Endothelial cell of umbilical vein (primary cell): ENCODE measurements at regions not wholly inside any gene's neighbourhood (a gene's known extent, or its start where the extent isn't known, plus 50 kb on each side); places are given as distances from the start of the nearest gene placed in this dataset.

ENCODE experiments used
- BruUV-seq: library from RNA; stranded (reverse); fragments of 400-500 nt; replicated peaks from 2 replicates; lab custom pipeline; 2021; lab: Mats Ljungman, UMichigan
- CTCF ChIA-PET: fragments of 300-600, 350-600 bp; sonication (Branson Sonifier 250); formaldehyde crosslinking; loops from one replicate; lab custom pipeline; 2021; ENCODE audit warnings: antibody characterized with exemption, inconsistent platforms; lab: Charles Lee
- POLR2A ChIA-PET: fragments of 300-600, 350-600 bp; sonication (Branson Sonifier 250); formaldehyde crosslinking; loops from one replicate; lab custom pipeline; 2021; ENCODE audit warnings: antibody characterized with exemption, inconsistent platforms; lab: Charles Lee
- DNase-seq: peaks from one replicate; pipeline ENCODE4 v3.0.0-alpha.2; 2011; ENCODE audit warnings: low read depth, low spot score
- FAIRE-seq: peaks from 2 replicates; lab custom pipeline; 2011; peaks lifted over from hg19 to GRCh38; lab: Jason Lieb, UNC
- H2AFZ ChIP-seq: 2 replicates; pipeline ENCODE4 v1.6.0; 2012; ENCODE audit warnings: low read depth, low read length, control low read depth, inconsistent platforms
- H3K27ac ChIP-seq: 2 replicates; pipeline ENCODE4 v1.5.1; 2011; ENCODE audit warnings: low read depth, mild to moderate bottlenecking, control low read depth, low read length, moderate library complexity; ENCODE audit not compliant: insufficient read depth
- H3K27me3 ChIP-seq, 2 experiments: 2 replicates each; pipeline versions ENCODE4 v1.6.0 to v1.6.1; 2011; ENCODE audit warnings: low read length in 2 of 2, mixed read lengths in 1 of 2; ENCODE audit not compliant: control insufficient read depth in 2 of 2, insufficient read depth in 2 of 2
- H3K36me3 ChIP-seq, 2 experiments: 2 replicates in 1 of 2; 3 replicates in 1 of 2; pipeline ENCODE4 v1.5.1; 2011; ENCODE audit warnings: low read length in 2 of 2, mild to moderate bottlenecking in 1 of 2, moderate library complexity in 1 of 2; ENCODE audit not compliant: control insufficient read depth in 2 of 2, insufficient read depth in 2 of 2; ENCODE audit errors: extremely low read depth in 1 of 2
- H3K4me1 ChIP-seq: 3 replicates; pipeline ENCODE4 v1.5.1; 2011; ENCODE audit warnings: mild to moderate bottlenecking, low read length; ENCODE audit not compliant: control insufficient read depth, insufficient read depth; ENCODE audit errors: extremely low read depth
- H3K4me2 ChIP-seq: 2 replicates; pipeline ENCODE4 v1.6.1; 2011; ENCODE audit warnings: low read length, control low read depth, mixed read lengths; ENCODE audit not compliant: insufficient read depth
- H3K4me3 ChIP-seq, 3 experiments: fragments of 200-600 bp in 1 of 3; sonication (generic), shearing (Covaris generic) in 1 of 3; replicated peaks in 1 of 3; 2 replicates each; pipeline ENCODE4 v1.5.1; 2011 to 2016; ENCODE audit warnings: control low read depth in 3 of 3, low read length in 3 of 3, mild to moderate bottlenecking in 2 of 3, inconsistent platforms in 1 of 3, low read depth in 1 of 3, moderate library complexity in 1 of 3; ENCODE audit not compliant: insufficient read depth in 1 of 3
- H3K79me2 ChIP-seq: 2 replicates; pipeline ENCODE4 v1.6.0; 2012; ENCODE audit warnings: low read length, inconsistent platforms; ENCODE audit not compliant: control insufficient read depth, insufficient read depth
- H3K9ac ChIP-seq: replicated peaks from 2 replicates; pipeline ENCODE3; 2011; ENCODE audit warnings: low read length, control low read depth; ENCODE audit not compliant: insufficient read depth; ENCODE audit errors: extremely low read depth
- H3K9me1 ChIP-seq: replicated peaks from 3 replicates; pipeline ENCODE4 v1.6.0; 2011; ENCODE audit warnings: mild to moderate bottlenecking, low read length; ENCODE audit not compliant: control insufficient read depth, insufficient read depth; ENCODE audit errors: extremely low read depth
- H3K9me3 ChIP-seq: replicated peaks from 2 replicates; pipeline ENCODE4 v1.5.1; 2012; ENCODE audit warnings: low read length, inconsistent platforms; ENCODE audit not compliant: control insufficient read depth, insufficient read depth
- H4K20me1 ChIP-seq: replicated peaks from 2 replicates; pipeline ENCODE3; 2011; ENCODE audit warnings: mild to moderate bottlenecking, low read length; ENCODE audit not compliant: control insufficient read depth, insufficient read depth; ENCODE audit errors: extremely low read depth
- CTCF ChIP-seq, 2 donors: IDR thresholded peaks; 1 replicate in 1 of 2; 2 replicates in 1 of 2; pipeline ENCODE4 v1.5.1; 2011; ENCODE audit warnings: low read length in 2 of 2, mild to moderate bottlenecking in 2 of 2, moderate library complexity in 2 of 2, control low read depth in 1 of 2, inconsistent platforms in 1 of 2, low read depth in 1 of 2; ENCODE audit not compliant: insufficient read depth in 1 of 2; ENCODE audit errors: extremely low read depth in 1 of 2
- EZH2 ChIP-seq: IDR thresholded peaks from 2 replicates; pipeline ENCODE4 v1.6.1; 2012; ENCODE audit warnings: borderline replicate concordance, low read depth, mild to moderate bottlenecking, moderate library complexity, low read length, inconsistent platforms; ENCODE audit not compliant: severe bottlenecking
- FOS ChIP-seq: IDR thresholded peaks from 2 replicates; pipeline ENCODE4 v1.6.1; 2011; ENCODE audit warnings: mild to moderate bottlenecking, low read length, moderate library complexity, borderline replicate concordance; ENCODE audit not compliant: insufficient read depth
- GATA2 ChIP-seq: IDR thresholded peaks from 2 replicates; pipeline ENCODE4 v1.7.0; 2011; ENCODE audit warnings: low read depth, mild to moderate bottlenecking, moderate library complexity, mixed read lengths, low read length; ENCODE audit not compliant: insufficient read length, insufficient read depth
- JUN ChIP-seq: IDR thresholded peaks from 2 replicates; pipeline ENCODE4 v1.6.1; 2011; ENCODE audit warnings: borderline replicate concordance, low read depth; ENCODE audit not compliant: insufficient read length, insufficient read depth
- MYC ChIP-seq: IDR thresholded peaks from one replicate; pipeline ENCODE4 v1.6.1; 2011; ENCODE audit warnings: mild to moderate bottlenecking, low read depth, low read length
- POLR2A ChIP-seq: IDR thresholded peaks from 2 replicates; pipeline ENCODE4 v1.6.1; 2012; ENCODE audit warnings: low read depth, mild to moderate bottlenecking, control low read depth, low read length
- POLR2AphosphoS5 ChIP-seq: IDR thresholded peaks from 2 replicates; pipeline ENCODE4 v1.6.1; 2012; ENCODE audit warnings: low read depth, mild to moderate bottlenecking, control low read depth, low read length, moderate library complexity; ENCODE audit not compliant: insufficient read depth
- dilution Hi-C: fragments of 300-500 bp; cut with MboI; formaldehyde crosslinking; loops from one replicate; pipeline ENCODE4 v1.15.0; 2019; ENCODE audit warnings: low sequenced_read_pairs; ENCODE audit not compliant: extremely low pct_ligation_motif_present
- intact Hi-C: fragments of 100-400 bp; cut with micrococcal nuclease; formaldehyde crosslinking; loops from one replicate; pipeline ENCODE4 v1.10.0; 2022
- TF ChIP-seq, protein P1 (sequence below): IDR thresholded peaks from 2 replicates; pipeline ENCODE4 v1.6.1; 2011; ENCODE audit not compliant: insufficient read depth, insufficient read length

GRCh38 chr2:226578879-226579278, 220.7 kb downstream of the IRS1 start:
- H4K20me1 ChIP-seq = no peaks in the 10 kb centered on the region
- no TSS peak for BruUV-seq
- no peaks in the 10 kb centered on the region for H3K9me1 ChIP-seq
- DNase-seq = no peak
- ChIA-PET CTCF (no interaction called here), POLR2A (no interaction called here)
- H3K9ac ChIP-seq = no peak overlapping the region
- intact Hi-C loops = no loop called here
- H3K79me2 ChIP-seq = no peaks in the 10 kb centered on the region
- no peaks in the 10 kb centered on the region for H3K27me3 ChIP-seq
- peaks cover 5% of the 10 kb centered on the region for H3K4me1 ChIP-seq
- H3K9me3 ChIP-seq = no peaks in the 10 kb centered on the region
- H3K4me3 ChIP-seq = no peak overlapping the region
- no peak overlapping the region for H3K4me2 ChIP-seq
- H3K27ac ChIP-seq = no peak overlapping the region
- FAIRE-seq = no peak
- H2AFZ ChIP-seq = no peak overlapping the region
- no peak for TF ChIP-seq POLR2A
- no peak for TF ChIP-seq JUN
- TF ChIP-seq EZH2 = no peak
- TF ChIP-seq POLR2AphosphoS5 = no peak
- TF ChIP-seq GATA2 = no peak
- TF ChIP-seq MYC = no peak
- TF ChIP-seq FOS = no peak
- TF ChIP-seq, protein P1, sequence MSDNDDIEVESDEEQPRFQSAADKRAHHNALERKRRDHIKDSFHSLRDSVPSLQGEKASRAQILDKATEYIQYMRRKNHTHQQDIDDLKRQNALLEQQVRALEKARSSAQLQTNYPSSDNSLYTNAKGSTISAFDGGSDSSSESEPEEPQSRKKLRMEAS = no peak
- no peak for TF ChIP-seq CTCF (IDR thresholded peaks at IDR 0.05; ENCODE audit: extremely low read depth in 1 of 2, insufficient read depth in 1 of 2, low read depth in 1 of 2, low read length in 2 of 2)
- H3K36me3 ChIP-seq = no peaks in the 10 kb centered on the region
- dilution Hi-C loops = no loop called here
